Mucosa of rectum (tissue), 2 donors: ENCODE measurements at regions not wholly inside any gene's neighbourhood (a gene's known extent, or its start where the extent isn't known, plus 50 kb on each side); places are given as distances from the start of the nearest gene placed in this dataset.

Source experiments
- H3K27ac ChIP-seq, 2 donors: one replicate each; pipeline ENCODE4 v1.7.0; 2013; ENCODE audit warnings: inconsistent platforms in 2 of 2, low read depth in 2 of 2, low read length in 2 of 2
- H3K27me3 ChIP-seq, 2 donors: one replicate each; pipeline ENCODE4 v1.7.0; 2013; ENCODE audit warnings: low read length in 2 of 2; ENCODE audit not compliant: control insufficient read depth in 2 of 2, insufficient read depth in 2 of 2
- H3K36me3 ChIP-seq, 2 donors: one replicate each; pipeline ENCODE4 v1.7.0; 2013; ENCODE audit warnings: low read length in 2 of 2; ENCODE audit not compliant: control insufficient read depth in 2 of 2, insufficient read depth in 2 of 2
- H3K4me1 ChIP-seq, 2 donors: one replicate each; pipeline ENCODE4 v1.7.0; 2013; ENCODE audit warnings: low read length in 2 of 2, mild to moderate bottlenecking in 1 of 2; ENCODE audit not compliant: control insufficient read depth in 2 of 2, insufficient read depth in 2 of 2
- H3K4me3 ChIP-seq, 2 donors: one replicate each; pipeline ENCODE4 v1.7.0; 2013; ENCODE audit warnings: low read length in 2 of 2
- H3K9ac ChIP-seq, 2 donors: one replicate each; pipeline ENCODE4 v1.7.0; 2013; ENCODE audit warnings: low read length in 2 of 2, low read depth in 1 of 2, mild to moderate bottlenecking in 1 of 2
- H3K9me3 ChIP-seq, 2 donors: one replicate each; pipeline ENCODE4 v1.7.0; 2013; ENCODE audit warnings: low read length in 2 of 2; ENCODE audit not compliant: control insufficient read depth in 2 of 2
- donor health status: healthy.
- donor health status: Normal muscosa, but diverticular disease.

GRCh38 chr5:159405611-159406031, 75.3 kb upstream of the IL12B start:
- Histone ChIP-seq H3K9ac (no peak overlapping the region), H3K4me3 (no peak overlapping the region), H3K27me3 (peaks cover 0 to 3% of the 10 kb centered on the region in 2 donors), H3K27ac (no peak overlapping the region), H3K9me3 (no peaks in the 10 kb centered on the region), H3K36me3 (no peaks in the 10 kb centered on the region), H3K4me1 (no peaks in the 10 kb centered on the region)

- H3K27ac ChIP-seq = no peak overlapping the region
Observed at GRCh38 chr5:159406571-159406970, 76.3 kb upstream of the IL12B start.

GRCh38 chr5:159409801-159410200, 79.5 kb upstream of the IL12B start:
- no peak overlapping the region for H3K9ac ChIP-seq
- H3K9me3 ChIP-seq = no peaks in the 10 kb centered on the region
- H3K27me3 ChIP-seq = no peaks in the 10 kb centered on the region
- no peaks in the 10 kb centered on the region for H3K4me1 ChIP-seq
- no peak overlapping the region for H3K27ac ChIP-seq
- no peak overlapping the region for H3K4me3 ChIP-seq
- no peaks in the 10 kb centered on the region for H3K36me3 ChIP-seq

More at GRCh38 chr5:159406571-159406970, 76.3 kb upstream of the IL12B start:
- Histone ChIP-seq H3K9me3 (no peaks in the 10 kb centered on the region), H3K27me3 (peaks cover 0 to 3% of the 10 kb centered on the region in 2 donors), H3K4me3 (no peak overlapping the region), H3K4me1 (no peaks in the 10 kb centered on the region), H3K9ac (no peak overlapping the region), H3K36me3 (no peaks in the 10 kb centered on the region)

- H3K4me1 ChIP-seq = no peaks in the 10 kb centered on the region
- H3K36me3 ChIP-seq = no peaks in the 10 kb centered on the region
- H3K4me3 ChIP-seq = no peak overlapping the region
- H3K27ac ChIP-seq = no peak overlapping the region
- H3K9me3 ChIP-seq = no peaks in the 10 kb centered on the region
- H3K9ac ChIP-seq = no peak overlapping the region
- no peaks in the 10 kb centered on the region for H3K27me3 ChIP-seq
Observed at GRCh38 chr5:159410480-159410879, 80.2 kb upstream of the IL12B start.

- no peaks in the 10 kb centered on the region for H3K36me3 ChIP-seq
- no peak overlapping the region for H3K4me3 ChIP-seq
- no peaks in the 10 kb centered on the region for H3K9me3 ChIP-seq
- no peaks in the 10 kb centered on the region for H3K27me3 ChIP-seq
- no peak overlapping the region for H3K27ac ChIP-seq
- H3K9ac ChIP-seq = no peak overlapping the region
- no peaks in the 10 kb centered on the region for H3K4me1 ChIP-seq
Observed at GRCh38 chr5:159411115-159411514, 80.8 kb upstream of the IL12B start.

GRCh38 chr5:159412284-159413046, 82.2 kb upstream of the IL12B start:
- Histone ChIP-seq H3K4me3 (no peak overlapping the region), H3K36me3 (no peaks in the 10 kb centered on the region), H3K27me3 (no peaks in the 10 kb centered on the region), H3K4me1 (no peaks in the 10 kb centered on the region), H3K9ac (no peak overlapping the region), H3K27ac (no peak overlapping the region), H3K9me3 (no peaks in the 10 kb centered on the region)

- no peak overlapping the region for H3K27ac ChIP-seq
- H3K4me1 ChIP-seq = no peaks in the 10 kb centered on the region
- no peaks in the 10 kb centered on the region for H3K9me3 ChIP-seq
- no peak overlapping the region for H3K9ac ChIP-seq
- H3K27me3 ChIP-seq = no peaks in the 10 kb centered on the region
- no peak overlapping the region for H3K4me3 ChIP-seq
- H3K36me3 ChIP-seq = no peaks in the 10 kb centered on the region
Observed at GRCh38 chr5:159414021-159414420, 83.7 kb upstream of the IL12B start.

GRCh38 chr5:159415301-159415937, 85.1 kb upstream of the IL12B start:
- Histone ChIP-seq H3K4me1 (no peaks in the 10 kb centered on the region), H3K36me3 (no peaks in the 10 kb centered on the region), H3K27me3 (no peaks in the 10 kb centered on the region), H3K27ac (no peak overlapping the region), H3K4me3 (no peak overlapping the region), H3K9me3 (no peaks in the 10 kb centered on the region), H3K9ac (no peak overlapping the region)

- no peak overlapping the region for H3K9ac ChIP-seq
- no peaks in the 10 kb centered on the region for H3K4me1 ChIP-seq
- no peak overlapping the region for H3K4me3 ChIP-seq
- H3K27ac ChIP-seq = no peak overlapping the region
- H3K9me3 ChIP-seq = no peaks in the 10 kb centered on the region
- no peaks in the 10 kb centered on the region for H3K27me3 ChIP-seq
- H3K36me3 ChIP-seq = no peaks in the 10 kb centered on the region
Observed at GRCh38 chr5:159416438-159416837, 86.2 kb upstream of the IL12B start.

- Histone ChIP-seq H3K9me3 (no peaks in the 10 kb centered on the region), H3K4me3 (no peak overlapping the region), H3K27ac (no peak overlapping the region), H3K9ac (no peak overlapping the region), H3K36me3 (no peaks in the 10 kb centered on the region), H3K4me1 (no peaks in the 10 kb centered on the region), H3K27me3 (no peaks in the 10 kb centered on the region)
Observed at GRCh38 chr5:159417170-159417569, 86.9 kb upstream of the IL12B start.
